ENCODE measurements at regions not wholly inside any gene's neighbourhood (a gene's known extent, or its start where the extent isn't known, plus 50 kb on each side); places are given as distances from the start of the nearest gene placed in this dataset.

DNA sequence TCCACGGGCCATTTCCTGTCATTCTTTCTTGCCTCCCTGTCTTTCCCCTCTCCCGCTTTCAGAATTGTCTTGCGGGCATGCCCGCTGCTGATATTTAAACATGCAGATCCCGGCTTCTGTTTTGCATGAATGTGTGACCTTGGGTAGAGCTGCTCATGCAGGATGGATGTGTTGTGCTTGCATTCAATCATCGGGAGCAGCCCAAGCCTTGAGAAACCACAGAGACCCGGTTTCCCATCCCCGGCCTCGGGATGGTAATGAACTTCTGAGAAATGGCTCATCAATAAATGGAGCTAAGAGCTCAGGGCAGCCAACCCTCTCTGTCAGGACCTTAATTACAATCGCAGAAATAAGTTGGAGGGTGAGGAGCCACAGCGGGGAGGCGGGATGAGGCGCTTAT, 303.7 kb upstream of the TNRC6C start:
- no peaks in the 10 kb centered on the region for H3K4me1 Mint-ChIP-seq
- no peak overlapping the region for H3K4me3 ChIP-seq (ENCODE audit: low read depth, low read length)
- peaks cover 21% of the 10 kb centered on the region for H3K27me3 Mint-ChIP-seq
- DNase-seq (no peak), ATAC-seq (ENCODE audit: low read depth in 2 of 2) (no peak)
- no peaks in the 10 kb centered on the region for H3K4me1 ChIP-seq (ENCODE audit: control insufficient read depth, insufficient read depth, low read length, poor library complexity, severe bottlenecking)
- no peak overlapping the region for H3K27ac ChIP-seq (ENCODE audit: insufficient read depth, low read length, poor library complexity, severe bottlenecking)
- H3K36me3 ChIP-seq (ENCODE audit: control insufficient read depth, insufficient read depth, low read length) = no peaks in the 10 kb centered on the region
- H3K9me3 ChIP-seq (ENCODE audit: control insufficient read depth in 2 of 2, low read length in 2 of 2) = peaks cover 0 to 2% of the 10 kb centered on the region in 2 experiments
- no peak overlapping the region for H3K4me3 Mint-ChIP-seq
- peaks cover 4% of the 10 kb centered on the region for H3K27me3 ChIP-seq (ENCODE audit: control insufficient read depth, insufficient read depth, low read length)
- no peak overlapping the region for H3K27ac Mint-ChIP-seq
- peaks cover 4% of the 10 kb centered on the region for H3K36me3 Mint-ChIP-seq
- H3K9me3 Mint-ChIP-seq = peaks cover 0 to 3% (median 0%) of the 10 kb centered on the region in 7 donors

DNA sequence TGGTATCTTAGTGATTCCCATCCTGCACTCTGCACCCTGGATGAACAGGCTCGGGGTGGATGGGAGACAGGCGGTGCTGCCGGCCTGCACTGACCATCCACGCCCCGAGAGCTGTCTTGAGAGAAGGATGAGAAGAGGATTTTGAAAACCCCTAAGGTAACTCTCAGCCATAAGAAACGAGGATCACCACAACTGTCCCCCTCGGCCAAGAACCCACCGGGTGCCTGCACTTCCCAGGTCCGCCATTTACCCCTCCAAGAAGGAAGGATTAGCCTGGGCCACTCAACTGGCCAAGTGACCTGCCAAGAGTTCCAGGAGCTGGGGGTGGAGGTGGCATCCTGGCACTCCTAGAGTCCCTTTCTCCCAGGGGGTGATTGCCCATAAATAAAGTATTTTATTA, 302.4 kb upstream of the TNRC6C start:
- Histone ChIP-seq H3K36me3 (ENCODE audit: control insufficient read depth, insufficient read depth, low read length) (no peaks in the 10 kb centered on the region), H3K9me3 (ENCODE audit: control insufficient read depth in 2 of 2, low read length in 2 of 2) (peaks cover 0 to 2% of the 10 kb centered on the region in 2 experiments), H3K4me1 (ENCODE audit: control insufficient read depth, insufficient read depth, low read length, poor library complexity, severe bottlenecking) (no peaks in the 10 kb centered on the region), H3K27me3 (ENCODE audit: control insufficient read depth, insufficient read depth, low read length) (peaks cover 4% of the 10 kb centered on the region), H3K4me3 (ENCODE audit: low read depth, low read length) (no peak overlapping the region), H3K27ac (ENCODE audit: insufficient read depth, low read length, poor library complexity, severe bottlenecking) (no peak overlapping the region)
- no peak for DNase-seq
- no peaks in the 10 kb centered on the region for H3K4me1 Mint-ChIP-seq
- H3K9me3 Mint-ChIP-seq = peaks cover 0 to 3% (median 0%) of the 10 kb centered on the region in 7 donors
- ATAC-seq (ENCODE audit: low read depth in 2 of 2) = no peak
- H3K27me3 Mint-ChIP-seq = peaks cover 26% of the 10 kb centered on the region
- H3K4me3 Mint-ChIP-seq = no peak overlapping the region
- peaks cover 8% of the 10 kb centered on the region for H3K36me3 Mint-ChIP-seq
- no peak overlapping the region for H3K27ac Mint-ChIP-seq

DNA sequence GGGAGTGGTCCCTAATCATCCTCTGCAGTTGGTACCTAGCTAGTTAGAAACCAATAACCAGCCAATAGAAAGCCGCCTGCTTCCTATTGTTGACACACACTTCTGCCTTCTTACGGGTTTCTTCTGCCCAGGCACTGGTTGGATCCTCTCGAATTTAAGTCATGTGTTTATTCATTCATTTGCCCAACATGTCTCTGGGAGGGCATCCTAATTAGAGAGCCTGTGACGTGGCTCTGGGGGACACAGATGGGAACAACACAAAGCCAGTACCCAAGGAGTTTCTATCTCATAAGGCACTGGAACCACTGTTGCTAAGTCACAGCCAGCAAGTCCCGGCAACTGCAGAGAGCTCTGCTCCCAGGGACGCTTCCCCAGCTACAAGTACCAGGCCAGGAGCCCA, 300.7 kb upstream of the TNRC6C start:
- H3K4me3 ChIP-seq (ENCODE audit: low read depth, low read length) = no peak overlapping the region
- no peak overlapping the region for H3K27ac ChIP-seq (ENCODE audit: insufficient read depth, low read length, poor library complexity, severe bottlenecking)
- H3K9me3 ChIP-seq (ENCODE audit: control insufficient read depth in 2 of 2, low read length in 2 of 2) = peaks cover 0 to 2% of the 10 kb centered on the region in 2 experiments
- ATAC-seq (ENCODE audit: low read depth in 2 of 2) (no peak), DNase-seq (no peak)
- Mint-ChIP-seq H3K4me3 (no peak overlapping the region), H3K27ac (no peak overlapping the region), H3K36me3 (peaks cover 8% of the 10 kb centered on the region), H3K9me3 (peaks cover 0 to 3% (median 0%) of the 10 kb centered on the region in 7 donors), H3K4me1 (peaks cover 0 to 1% (median 0%) of the 10 kb centered on the region in 4 donors), H3K27me3 (peaks cover 23% of the 10 kb centered on the region)
- H3K4me1 ChIP-seq (ENCODE audit: control insufficient read depth, insufficient read depth, low read length, poor library complexity, severe bottlenecking) = no peaks in the 10 kb centered on the region
- H3K36me3 ChIP-seq (ENCODE audit: control insufficient read depth, insufficient read depth, low read length) = no peaks in the 10 kb centered on the region
- H3K27me3 ChIP-seq (ENCODE audit: control insufficient read depth, insufficient read depth, low read length) = peaks cover 4% of the 10 kb centered on the region

DNA sequence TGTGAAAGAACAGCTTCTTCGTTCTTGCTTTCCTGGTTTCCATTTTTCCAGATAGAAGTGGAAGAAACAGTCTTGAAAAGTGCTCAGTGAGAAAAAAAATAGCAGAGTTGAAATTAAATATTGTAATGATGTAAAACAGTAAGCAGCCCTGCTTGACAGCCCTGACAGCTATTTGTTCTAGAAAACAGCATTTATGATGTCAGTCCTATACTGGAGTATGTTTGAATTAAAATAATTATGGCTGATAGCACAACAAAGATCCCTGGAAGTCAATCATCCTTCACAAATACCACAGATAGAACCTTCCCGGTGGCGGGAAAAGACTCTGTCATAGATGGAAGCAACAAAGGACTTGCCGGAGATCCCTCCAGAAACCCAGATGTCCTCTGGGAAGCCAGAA, 298.0 kb upstream of the TNRC6C start:
- Mint-ChIP-seq H3K36me3 (peaks cover 8% of the 10 kb centered on the region), H3K4me3 (no peak overlapping the region), H3K27me3 (peaks cover 18% of the 10 kb centered on the region), H3K4me1 (peaks cover 0 to 10% (median 3%) of the 10 kb centered on the region in 4 donors), H3K27ac (peak overlapping the region in 1 of 3 donors; percentile 90), H3K9me3 (peaks cover 0 to 3% (median 0%) of the 10 kb centered on the region in 7 donors)
- Histone ChIP-seq H3K27me3 (ENCODE audit: control insufficient read depth, insufficient read depth, low read length) (peaks cover 4% of the 10 kb centered on the region), H3K9me3 (ENCODE audit: control insufficient read depth in 2 of 2, low read length in 2 of 2) (peaks cover 0 to 2% of the 10 kb centered on the region in 2 experiments), H3K4me3 (ENCODE audit: low read depth, low read length) (no peak overlapping the region), H3K4me1 (ENCODE audit: control insufficient read depth, insufficient read depth, low read length, poor library complexity, severe bottlenecking) (no peaks in the 10 kb centered on the region), H3K36me3 (ENCODE audit: control insufficient read depth, insufficient read depth, low read length) (no peaks in the 10 kb centered on the region), H3K27ac (ENCODE audit: insufficient read depth, low read length, poor library complexity, severe bottlenecking) (no peak overlapping the region)
- ATAC-seq (ENCODE audit: low read depth in 2 of 2) = no peak
- DNase-seq = no peak

DNA sequence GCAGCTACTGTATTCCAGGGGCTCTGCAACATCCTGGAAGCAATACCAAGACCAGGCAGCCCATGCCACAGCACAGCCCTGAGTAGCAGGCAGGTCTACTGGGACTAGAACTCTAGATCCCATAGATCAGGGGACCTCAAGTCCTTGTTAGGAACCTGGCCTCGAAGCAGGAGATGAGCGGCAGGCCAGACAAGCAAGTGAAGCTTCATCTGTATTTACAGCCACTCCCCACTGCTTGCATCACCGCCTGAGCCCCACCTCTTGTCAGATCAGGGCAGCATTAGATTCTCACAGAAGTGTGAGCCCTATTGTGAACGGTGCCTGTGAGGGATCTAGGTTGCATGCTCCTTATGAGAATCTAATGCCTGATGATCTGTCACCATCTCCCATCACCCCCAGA, 295.7 kb upstream of the TNRC6C start:
- Mint-ChIP-seq H3K36me3 (peaks cover 13% of the 10 kb centered on the region), H3K9me3 (peaks cover 0 to 3% (median 1%) of the 10 kb centered on the region in 7 donors), H3K4me3 (no peak overlapping the region), H3K4me1 (peaks cover 7 to 32% (median 22%) of the 10 kb centered on the region in 4 donors), H3K27me3 (peaks cover 5% of the 10 kb centered on the region), H3K27ac (peak overlapping the region in 1 of 3 donors; percentile 35)
- no peak for DNase-seq
- H3K27me3 ChIP-seq (ENCODE audit: control insufficient read depth, insufficient read depth, low read length) = peaks cover 2% of the 10 kb centered on the region
- no peak overlapping the region for H3K4me3 ChIP-seq (ENCODE audit: low read depth, low read length)
- ATAC-seq (ENCODE audit: low read depth in 2 of 2) = no peak
- peaks cover 0 to 2% of the 10 kb centered on the region in 2 experiments for H3K9me3 ChIP-seq (ENCODE audit: control insufficient read depth in 2 of 2, low read length in 2 of 2)
- H3K4me1 ChIP-seq (ENCODE audit: control insufficient read depth, insufficient read depth, low read length, poor library complexity, severe bottlenecking) = peaks cover 18% of the 10 kb centered on the region
- H3K27ac ChIP-seq (ENCODE audit: insufficient read depth, low read length, poor library complexity, severe bottlenecking) = no peak overlapping the region
- H3K36me3 ChIP-seq (ENCODE audit: control insufficient read depth, insufficient read depth, low read length) = no peaks in the 10 kb centered on the region

DNA sequence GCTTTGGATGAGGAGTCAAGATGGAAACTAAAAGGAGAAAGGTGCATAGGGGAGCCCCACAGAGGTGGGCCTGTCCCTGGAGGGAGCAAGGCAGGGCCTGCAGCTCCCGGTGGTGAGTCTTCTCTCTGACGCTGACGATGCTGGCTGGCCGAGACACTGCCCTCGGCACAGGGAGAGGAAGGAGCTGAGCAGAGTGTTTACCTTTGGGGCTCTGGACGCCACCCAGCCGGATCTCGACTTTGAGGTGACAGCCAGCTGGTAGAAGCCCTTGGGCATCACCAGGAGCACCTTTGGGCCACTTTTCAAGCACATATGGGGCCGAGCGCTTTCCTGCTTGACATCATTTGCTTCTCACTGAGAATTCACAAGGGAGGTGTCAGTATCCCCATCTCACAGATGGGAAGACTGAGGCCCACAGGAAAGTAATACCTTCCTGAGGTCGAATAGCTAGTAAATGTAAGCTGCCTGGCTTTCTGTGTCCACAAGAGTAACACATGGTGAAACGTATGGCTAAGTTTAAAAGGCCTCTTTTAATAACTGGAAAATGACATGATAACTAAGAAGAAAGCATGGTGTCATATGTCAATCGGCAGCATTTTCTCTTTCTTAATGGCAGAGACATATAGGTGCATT, 294.3 kb upstream of the TNRC6C start:
- Histone ChIP-seq H3K36me3 (ENCODE audit: control insufficient read depth, insufficient read depth, low read length) (no peaks in the 10 kb centered on the region), H3K27ac (ENCODE audit: insufficient read depth, low read length, poor library complexity, severe bottlenecking) (no peak overlapping the region), H3K4me3 (ENCODE audit: low read depth, low read length) (no peak overlapping the region), H3K9me3 (ENCODE audit: control insufficient read depth in 2 of 2, low read length in 2 of 2) (no peaks in the 10 kb centered on the region), H3K27me3 (ENCODE audit: control insufficient read depth, insufficient read depth, low read length) (no peaks in the 10 kb centered on the region), H3K4me1 (ENCODE audit: control insufficient read depth, insufficient read depth, low read length, poor library complexity, severe bottlenecking) (peaks cover 23% of the 10 kb centered on the region)
- peaks cover 5% of the 10 kb centered on the region for H3K27me3 Mint-ChIP-seq
- ATAC-seq (ENCODE audit: low read depth in 2 of 2) (no peak), DNase-seq (no peak)
- H3K4me3 Mint-ChIP-seq = peak overlapping the region in 1 of 4 donors; percentile 23
- peaks cover 14% of the 10 kb centered on the region for H3K36me3 Mint-ChIP-seq
- H3K4me1 Mint-ChIP-seq = peaks cover 14 to 44% (median 32%) of the 10 kb centered on the region in 4 donors
- no peak overlapping the region for H3K27ac Mint-ChIP-seq
- peaks cover 0 to 9% (median 1%) of the 10 kb centered on the region in 7 donors for H3K9me3 Mint-ChIP-seq

DNA sequence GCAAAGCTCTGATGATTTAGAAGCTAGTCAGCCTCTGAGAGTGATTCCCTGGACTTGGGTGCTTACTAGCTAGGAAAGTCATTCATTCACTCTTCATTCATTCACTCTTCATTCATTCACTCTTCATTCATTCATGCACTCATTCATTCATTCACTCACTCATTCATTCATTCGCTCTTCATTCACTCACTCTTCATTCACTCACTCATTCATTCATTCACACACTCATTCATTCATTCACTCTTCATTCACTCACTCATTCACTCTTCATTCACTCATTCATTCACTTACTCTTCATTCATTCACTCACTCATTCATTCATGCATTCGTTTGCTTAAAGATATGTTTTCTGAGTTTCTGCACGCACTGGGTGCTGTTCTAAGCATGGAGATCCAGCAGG, 292.7 kb upstream of the TNRC6C start:
- Histone ChIP-seq H3K4me1 (ENCODE audit: control insufficient read depth, insufficient read depth, low read length, poor library complexity, severe bottlenecking) (peaks cover 23% of the 10 kb centered on the region), H3K27me3 (ENCODE audit: control insufficient read depth, insufficient read depth, low read length) (no peaks in the 10 kb centered on the region), H3K9me3 (ENCODE audit: control insufficient read depth in 2 of 2, low read length in 2 of 2) (no peaks in the 10 kb centered on the region), H3K27ac (ENCODE audit: insufficient read depth, low read length, poor library complexity, severe bottlenecking) (peak overlapping the region; percentile 83), H3K36me3 (ENCODE audit: control insufficient read depth, insufficient read depth, low read length) (no peaks in the 10 kb centered on the region), H3K4me3 (ENCODE audit: low read depth, low read length) (peak overlapping the region; percentile 13)
- no peaks in the 10 kb centered on the region for H3K27me3 Mint-ChIP-seq
- H3K4me3 Mint-ChIP-seq = peak overlapping the region; percentile 85 to 96 (median 94)
- peaks cover 22 to 56% (median 37%) of the 10 kb centered on the region in 4 donors for H3K4me1 Mint-ChIP-seq
- peaks cover 0 to 9% (median 3%) of the 10 kb centered on the region in 7 donors for H3K9me3 Mint-ChIP-seq
- H3K27ac Mint-ChIP-seq = peak overlapping the region; percentile 96 to 98 (median 97)
- ATAC-seq (ENCODE audit: low read depth in 2 of 2) (no peak), DNase-seq (no peak)
- peaks cover 18% of the 10 kb centered on the region for H3K36me3 Mint-ChIP-seq

DNA sequence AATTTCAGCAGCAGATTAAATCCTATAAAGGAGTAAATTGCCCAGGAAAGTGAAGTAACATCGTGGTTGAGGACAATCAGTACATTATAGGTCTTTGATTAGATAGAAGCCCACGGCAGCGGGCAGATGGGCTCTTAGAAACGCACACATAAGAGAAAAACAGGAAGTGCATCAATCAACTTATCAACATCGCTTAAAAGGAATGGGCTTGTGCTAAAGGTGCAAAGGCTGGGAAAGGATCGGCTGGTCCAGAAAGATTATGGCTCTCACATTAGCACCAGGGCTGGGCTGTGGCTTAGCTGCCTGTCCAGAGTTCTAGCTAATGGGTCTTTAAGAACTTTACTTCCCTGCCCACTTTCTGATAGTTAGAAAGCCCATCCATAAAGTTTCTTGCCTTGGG, 292.0 kb upstream of the TNRC6C start:
- peak overlapping the region; percentile 87 for H3K4me3 ChIP-seq (ENCODE audit: low read depth, low read length)

More for the DNA sequence above, 292.0 kb upstream of the TNRC6C start:
- Histone ChIP-seq H3K36me3 (ENCODE audit: control insufficient read depth, insufficient read depth, low read length) (no peaks in the 10 kb centered on the region), H3K27me3 (ENCODE audit: control insufficient read depth, insufficient read depth, low read length) (no peaks in the 10 kb centered on the region), H3K9me3 (ENCODE audit: control insufficient read depth in 2 of 2, low read length in 2 of 2) (no peaks in the 10 kb centered on the region), H3K4me1 (ENCODE audit: control insufficient read depth, insufficient read depth, low read length, poor library complexity, severe bottlenecking) (peaks cover 23% of the 10 kb centered on the region), H3K27ac (ENCODE audit: insufficient read depth, low read length, poor library complexity, severe bottlenecking) (peak overlapping the region; percentile 83)
- H3K27me3 Mint-ChIP-seq = no peaks in the 10 kb centered on the region
- peak overlapping the region; percentile 96 to 98 (median 97) for H3K27ac Mint-ChIP-seq
- ATAC-seq (ENCODE audit: low read depth in 2 of 2) = peak in 1 of 2 donors; percentile 20
- H3K36me3 Mint-ChIP-seq = peaks cover 19% of the 10 kb centered on the region
- peak overlapping the region; percentile 85 to 96 (median 94) for H3K4me3 Mint-ChIP-seq
- DNase-seq = no peak
- H3K9me3 Mint-ChIP-seq = peaks cover 0 to 9% (median 3%) of the 10 kb centered on the region in 7 donors
- H3K4me1 Mint-ChIP-seq = peaks cover 25 to 60% (median 38%) of the 10 kb centered on the region in 4 donors
